Panc1 (cell line): ENCODE measurements at regions not wholly inside any gene's neighbourhood (a gene's known extent, or its start where the extent isn't known, plus 50 kb on each side); places are given as distances from the start of the nearest gene placed in this dataset.

ENCODE experiments used
- ATAC-seq: fragments of 200-7000 bp; cut with Tn5 transposase; 2 replicates; pipeline ENCODE4 v1.9.1; 2020; ENCODE audit warnings: mild to moderate bottlenecking, moderate library complexity
- BruUV-seq: library from RNA; stranded (reverse); fragments of 400-500 nt; replicated peaks from 2 replicates; lab custom pipeline; 2021; lab: Mats Ljungman, UMichigan
- CTCF ChIA-PET: fragments of 300-600 bp; sonication (Branson Sonifier 250); formaldehyde crosslinking; loops from one replicate; lab custom pipeline; 2022; ENCODE audit warnings: antibody characterized with exemption; lab: Charles Lee
- POLR2A ChIA-PET: fragments of 300-600 bp; sonication (Branson Sonifier 250); formaldehyde crosslinking; loops from one replicate; lab custom pipeline; 2022; ENCODE audit warnings: antibody characterized with exemption; lab: Charles Lee
- DNase-seq: peaks from one replicate; pipeline ENCODE4 v3.0.0-alpha.2; 2010; ENCODE audit warnings: low read depth, low spot score
- H3K27ac ChIP-seq: 2 replicates; pipeline ENCODE4 v1.5.1; 2011; ENCODE audit warnings: mild to moderate bottlenecking, low read length, inconsistent platforms
- H3K27me3 ChIP-seq: fragments of 200-500 bp; sonication (Bioruptor generic); 2 replicates; pipeline ENCODE4 v1.6.0; 2014; ENCODE audit warnings: low read length, inconsistent platforms; ENCODE audit not compliant: control insufficient read depth, insufficient read depth
- H3K36me3 ChIP-seq: fragments of 200-500 bp; sonication (Bioruptor generic); 2 replicates; pipeline ENCODE4 v1.5.1; 2014; ENCODE audit warnings: inconsistent platforms, mild to moderate bottlenecking, low read length, moderate library complexity; ENCODE audit not compliant: control insufficient read depth, insufficient read depth
- H3K4me1 ChIP-seq: 2 replicates; pipeline ENCODE4 v1.5.1; 2011; ENCODE audit warnings: inconsistent platforms, mild to moderate bottlenecking, low read length, moderate library complexity; ENCODE audit not compliant: control insufficient read depth, insufficient read depth
- H3K4me3 ChIP-seq, 2 experiments: 2 replicates each; pipeline ENCODE4 v1.5.1; 2011 to 2012; ENCODE audit warnings: low read depth in 2 of 2, low read length in 2 of 2, mild to moderate bottlenecking in 2 of 2, inconsistent platforms in 1 of 2, moderate library complexity in 1 of 2
- H3K9me3 ChIP-seq: fragments of 200-500 bp; sonication (Bioruptor generic); 2 replicates; pipeline ENCODE4 v1.5.1; 2014; ENCODE audit warnings: low read depth, mild to moderate bottlenecking, inconsistent platforms, low read length, moderate library complexity; ENCODE audit not compliant: control insufficient read depth, insufficient read depth
- POLR2AphosphoS5 ChIP-seq: IDR thresholded peaks from 2 replicates; pipeline ENCODE4 v1.6.1; 2012; ENCODE audit warnings: mild to moderate bottlenecking, low read depth, low read length, moderate library complexity
- SIN3A ChIP-seq: IDR thresholded peaks from 2 replicates; pipeline ENCODE4 v1.6.1; 2012; ENCODE audit warnings: low read depth, mild to moderate bottlenecking, low read length, moderate library complexity, borderline replicate concordance; ENCODE audit not compliant: insufficient read depth
- TCF7L2 ChIP-seq: IDR thresholded peaks from 2 replicates; pipeline ENCODE4 v1.6.1; 2011; ENCODE audit warnings: mild to moderate bottlenecking, low read depth, low read length, inconsistent platforms
- in situ Hi-C: cut with HindIII; loops from 2 replicates; pipeline ENCODE4 v1.10.0; 2016; ENCODE audit warnings: low sequenced_read_pairs, low pct_unique_long_range_greater_than_20kb
- intact Hi-C: fragments of 100-400 bp; cut with micrococcal nuclease; formaldehyde crosslinking; loops from one replicate; pipeline ENCODE4 v1.10.0; 2022; ENCODE audit not compliant: unreplicated experiment
- TF ChIP-seq, protein P1 (sequence below): fragments of 450-650 bp; IDR thresholded peaks from 2 replicates; pipeline ENCODE4 v1.5.1; 2017; ENCODE audit warnings: mild to moderate bottlenecking
- TF ChIP-seq, protein P2 (sequence below), 2 experiments: IDR thresholded peaks; 2 replicates each; pipeline ENCODE4 v1.6.1; 2011 to 2012; ENCODE audit warnings: low read depth in 2 of 2, control low read depth in 1 of 2, low read length in 1 of 2, mild to moderate bottlenecking in 1 of 2, moderate library complexity in 1 of 2; ENCODE audit not compliant: insufficient read depth in 1 of 2

DNA sequence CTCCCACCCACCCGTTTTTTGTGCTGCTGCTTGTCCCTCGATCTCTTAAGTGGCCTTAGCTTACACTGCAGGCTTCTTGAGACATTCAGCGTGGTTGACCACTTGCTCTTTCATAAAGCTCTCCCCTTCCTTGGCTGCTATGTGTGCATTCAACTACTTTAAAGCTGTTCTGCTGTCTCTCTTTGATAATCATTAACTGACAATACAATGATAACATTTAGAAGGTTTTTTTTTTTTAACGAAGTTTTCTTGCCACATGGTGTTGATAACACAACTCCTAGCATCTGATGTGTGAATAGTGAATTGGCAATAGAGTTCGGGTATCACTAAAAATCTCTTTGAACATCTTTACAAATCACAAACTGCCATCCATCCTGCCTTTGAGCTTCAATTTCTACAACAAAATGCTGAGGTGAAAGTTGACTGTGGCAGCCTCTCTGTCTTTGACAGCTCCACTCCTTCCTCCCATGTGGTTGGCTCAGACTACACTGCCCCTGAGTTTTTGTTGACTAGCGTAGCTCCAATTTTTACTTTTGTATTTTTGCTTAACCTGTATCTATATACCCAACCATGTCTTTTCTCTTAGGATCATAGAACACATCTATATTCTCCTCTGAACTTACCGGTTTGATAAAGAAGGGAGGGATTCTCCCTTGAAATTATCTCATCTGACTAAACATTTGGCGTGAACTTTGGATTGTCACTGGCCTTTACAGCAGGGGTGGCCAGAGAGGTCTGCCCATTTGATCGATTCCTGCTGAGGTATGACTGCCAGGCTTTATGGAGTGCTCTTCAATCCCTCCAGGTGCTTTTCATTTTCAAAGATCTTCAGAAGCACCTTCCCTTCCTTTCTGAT is 409.4 kb upstream of the CD180 start:
- Histone ChIP-seq H3K36me3 (no peaks in the 10 kb centered on the region), H3K27me3 (no peaks in the 10 kb centered on the region), H3K4me3 (no peak overlapping the region), H3K9me3 (no peaks in the 10 kb centered on the region), H3K4me1 (no peaks in the 10 kb centered on the region), H3K27ac (no peak overlapping the region)
- DNase-seq = no peak
- TF ChIP-seq, protein P1, sequence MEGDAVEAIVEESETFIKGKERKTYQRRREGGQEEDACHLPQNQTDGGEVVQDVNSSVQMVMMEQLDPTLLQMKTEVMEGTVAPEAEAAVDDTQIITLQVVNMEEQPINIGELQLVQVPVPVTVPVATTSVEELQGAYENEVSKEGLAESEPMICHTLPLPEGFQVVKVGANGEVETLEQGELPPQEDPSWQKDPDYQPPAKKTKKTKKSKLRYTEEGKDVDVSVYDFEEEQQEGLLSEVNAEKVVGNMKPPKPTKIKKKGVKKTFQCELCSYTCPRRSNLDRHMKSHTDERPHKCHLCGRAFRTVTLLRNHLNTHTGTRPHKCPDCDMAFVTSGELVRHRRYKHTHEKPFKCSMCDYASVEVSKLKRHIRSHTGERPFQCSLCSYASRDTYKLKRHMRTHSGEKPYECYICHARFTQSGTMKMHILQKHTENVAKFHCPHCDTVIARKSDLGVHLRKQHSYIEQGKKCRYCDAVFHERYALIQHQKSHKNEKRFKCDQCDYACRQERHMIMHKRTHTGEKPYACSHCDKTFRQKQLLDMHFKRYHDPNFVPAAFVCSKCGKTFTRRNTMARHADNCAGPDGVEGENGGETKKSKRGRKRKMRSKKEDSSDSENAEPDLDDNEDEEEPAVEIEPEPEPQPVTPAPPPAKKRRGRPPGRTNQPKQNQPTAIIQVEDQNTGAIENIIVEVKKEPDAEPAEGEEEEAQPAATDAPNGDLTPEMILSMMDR = no peak
- TF ChIP-seq TCF7L2 = no peak
- TF ChIP-seq, protein P2, sequence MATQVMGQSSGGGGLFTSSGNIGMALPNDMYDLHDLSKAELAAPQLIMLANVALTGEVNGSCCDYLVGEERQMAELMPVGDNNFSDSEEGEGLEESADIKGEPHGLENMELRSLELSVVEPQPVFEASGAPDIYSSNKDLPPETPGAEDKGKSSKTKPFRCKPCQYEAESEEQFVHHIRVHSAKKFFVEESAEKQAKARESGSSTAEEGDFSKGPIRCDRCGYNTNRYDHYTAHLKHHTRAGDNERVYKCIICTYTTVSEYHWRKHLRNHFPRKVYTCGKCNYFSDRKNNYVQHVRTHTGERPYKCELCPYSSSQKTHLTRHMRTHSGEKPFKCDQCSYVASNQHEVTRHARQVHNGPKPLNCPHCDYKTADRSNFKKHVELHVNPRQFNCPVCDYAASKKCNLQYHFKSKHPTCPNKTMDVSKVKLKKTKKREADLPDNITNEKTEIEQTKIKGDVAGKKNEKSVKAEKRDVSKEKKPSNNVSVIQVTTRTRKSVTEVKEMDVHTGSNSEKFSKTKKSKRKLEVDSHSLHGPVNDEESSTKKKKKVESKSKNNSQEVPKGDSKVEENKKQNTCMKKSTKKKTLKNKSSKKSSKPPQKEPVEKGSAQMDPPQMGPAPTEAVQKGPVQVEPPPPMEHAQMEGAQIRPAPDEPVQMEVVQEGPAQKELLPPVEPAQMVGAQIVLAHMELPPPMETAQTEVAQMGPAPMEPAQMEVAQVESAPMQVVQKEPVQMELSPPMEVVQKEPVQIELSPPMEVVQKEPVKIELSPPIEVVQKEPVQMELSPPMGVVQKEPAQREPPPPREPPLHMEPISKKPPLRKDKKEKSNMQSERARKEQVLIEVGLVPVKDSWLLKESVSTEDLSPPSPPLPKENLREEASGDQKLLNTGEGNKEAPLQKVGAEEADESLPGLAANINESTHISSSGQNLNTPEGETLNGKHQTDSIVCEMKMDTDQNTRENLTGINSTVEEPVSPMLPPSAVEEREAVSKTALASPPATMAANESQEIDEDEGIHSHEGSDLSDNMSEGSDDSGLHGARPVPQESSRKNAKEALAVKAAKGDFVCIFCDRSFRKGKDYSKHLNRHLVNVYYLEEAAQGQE (IDR thresholded peaks at IDR 0.05; ENCODE audit: insufficient read depth in 1 of 2, low read depth in 2 of 2, low read length in 1 of 2) = no peak
- no peak for TF ChIP-seq POLR2AphosphoS5
- no peak for TF ChIP-seq SIN3A
- ChIA-PET POLR2A (no interaction called here), CTCF (no interaction called here)
- BruUV-seq = no TSS peak
- in situ Hi-C loops (no loop called here), intact Hi-C loops (no loop called here)
- no peak for ATAC-seq

DNA sequence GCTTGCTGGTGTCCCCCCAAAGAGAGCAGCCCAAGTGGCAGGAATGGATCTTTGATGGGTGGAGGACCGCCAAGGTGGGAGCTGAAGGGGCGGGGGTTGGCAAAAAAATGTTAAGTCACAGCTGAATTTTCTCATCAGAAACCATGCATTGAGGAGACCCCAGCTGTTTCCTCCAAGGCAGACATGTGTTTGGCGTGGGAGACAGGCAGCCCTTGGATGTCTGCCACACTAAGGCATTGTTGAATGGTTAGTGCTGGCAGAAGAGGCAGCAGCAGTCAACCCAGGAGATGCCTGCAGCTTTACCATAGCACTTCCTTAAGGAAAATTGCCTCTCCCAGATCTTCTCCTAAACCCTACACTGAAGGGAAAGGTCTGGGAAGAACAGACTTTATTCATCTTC is 394.9 kb upstream of the CD180 start:
- H3K27ac ChIP-seq = no peak overlapping the region
- intact Hi-C loops (no loop called here), in situ Hi-C loops (no loop called here)
- ChIA-PET POLR2A (no interaction called here), CTCF (no interaction called here)
- ATAC-seq = no peak
- DNase-seq = no peak
- no peaks in the 10 kb centered on the region for H3K9me3 ChIP-seq
- no peaks in the 10 kb centered on the region for H3K36me3 ChIP-seq
- TF ChIP-seq SIN3A = no peak
- TF ChIP-seq, protein P2 (IDR thresholded peaks at IDR 0.05; ENCODE audit: insufficient read depth in 1 of 2, low read depth in 2 of 2, low read length in 1 of 2) = no peak
- TF ChIP-seq, protein P1 = no peak
- TF ChIP-seq POLR2AphosphoS5 = no peak
- no peak for TF ChIP-seq TCF7L2
- H3K27me3 ChIP-seq = no peaks in the 10 kb centered on the region
- H3K4me3 ChIP-seq = no peak overlapping the region
- no peaks in the 10 kb centered on the region for H3K4me1 ChIP-seq
- BruUV-seq = no TSS peak
